Endothelial cell of umbilical vein (primary cell): ENCODE measurements at regions not wholly inside any gene's neighbourhood (a gene's known extent, or its start where the extent isn't known, plus 50 kb on each side); places are given as distances from the start of the nearest gene placed in this dataset.

Experiments
- BruUV-seq: library from RNA; stranded (reverse); fragments of 400-500 nt; replicated peaks from 2 replicates; lab custom pipeline; 2021; lab: Mats Ljungman, UMichigan
- CTCF ChIA-PET: fragments of 300-600, 350-600 bp; sonication (Branson Sonifier 250); formaldehyde crosslinking; loops from one replicate; lab custom pipeline; 2021; ENCODE audit warnings: antibody characterized with exemption, inconsistent platforms; lab: Charles Lee
- POLR2A ChIA-PET: fragments of 300-600, 350-600 bp; sonication (Branson Sonifier 250); formaldehyde crosslinking; loops from one replicate; lab custom pipeline; 2021; ENCODE audit warnings: antibody characterized with exemption, inconsistent platforms; lab: Charles Lee
- DNase-seq: peaks from one replicate; pipeline ENCODE4 v3.0.0-alpha.2; 2011; ENCODE audit warnings: low read depth, low spot score
- FAIRE-seq: peaks from 2 replicates; lab custom pipeline; 2011; peaks lifted over from hg19 to GRCh38; lab: Jason Lieb, UNC
- H2AFZ ChIP-seq: 2 replicates; pipeline ENCODE4 v1.6.0; 2012; ENCODE audit warnings: low read depth, low read length, control low read depth, inconsistent platforms
- H3K27ac ChIP-seq: 2 replicates; pipeline ENCODE4 v1.5.1; 2011; ENCODE audit warnings: low read depth, mild to moderate bottlenecking, control low read depth, low read length, moderate library complexity; ENCODE audit not compliant: insufficient read depth
- H3K27me3 ChIP-seq, 2 experiments: 2 replicates each; pipeline versions ENCODE4 v1.6.0 to v1.6.1; 2011; ENCODE audit warnings: low read length in 2 of 2, mixed read lengths in 1 of 2; ENCODE audit not compliant: control insufficient read depth in 2 of 2, insufficient read depth in 2 of 2
- H3K36me3 ChIP-seq, 2 experiments: 2 replicates in 1 of 2; 3 replicates in 1 of 2; pipeline ENCODE4 v1.5.1; 2011; ENCODE audit warnings: low read length in 2 of 2, mild to moderate bottlenecking in 1 of 2, moderate library complexity in 1 of 2; ENCODE audit not compliant: control insufficient read depth in 2 of 2, insufficient read depth in 2 of 2; ENCODE audit errors: extremely low read depth in 1 of 2
- H3K4me1 ChIP-seq: 3 replicates; pipeline ENCODE4 v1.5.1; 2011; ENCODE audit warnings: mild to moderate bottlenecking, low read length; ENCODE audit not compliant: control insufficient read depth, insufficient read depth; ENCODE audit errors: extremely low read depth
- H3K4me2 ChIP-seq: 2 replicates; pipeline ENCODE4 v1.6.1; 2011; ENCODE audit warnings: low read length, control low read depth, mixed read lengths; ENCODE audit not compliant: insufficient read depth
- H3K4me3 ChIP-seq, 3 experiments: fragments of 200-600 bp in 1 of 3; sonication (generic), shearing (Covaris generic) in 1 of 3; replicated peaks in 1 of 3; 2 replicates each; pipeline ENCODE4 v1.5.1; 2011 to 2016; ENCODE audit warnings: control low read depth in 3 of 3, low read length in 3 of 3, mild to moderate bottlenecking in 2 of 3, inconsistent platforms in 1 of 3, low read depth in 1 of 3, moderate library complexity in 1 of 3; ENCODE audit not compliant: insufficient read depth in 1 of 3
- H3K79me2 ChIP-seq: 2 replicates; pipeline ENCODE4 v1.6.0; 2012; ENCODE audit warnings: low read length, inconsistent platforms; ENCODE audit not compliant: control insufficient read depth, insufficient read depth
- H3K9ac ChIP-seq: replicated peaks from 2 replicates; pipeline ENCODE3; 2011; ENCODE audit warnings: low read length, control low read depth; ENCODE audit not compliant: insufficient read depth; ENCODE audit errors: extremely low read depth
- H3K9me1 ChIP-seq: replicated peaks from 3 replicates; pipeline ENCODE4 v1.6.0; 2011; ENCODE audit warnings: mild to moderate bottlenecking, low read length; ENCODE audit not compliant: control insufficient read depth, insufficient read depth; ENCODE audit errors: extremely low read depth
- H3K9me3 ChIP-seq: replicated peaks from 2 replicates; pipeline ENCODE4 v1.5.1; 2012; ENCODE audit warnings: low read length, inconsistent platforms; ENCODE audit not compliant: control insufficient read depth, insufficient read depth
- H4K20me1 ChIP-seq: replicated peaks from 2 replicates; pipeline ENCODE3; 2011; ENCODE audit warnings: mild to moderate bottlenecking, low read length; ENCODE audit not compliant: control insufficient read depth, insufficient read depth; ENCODE audit errors: extremely low read depth
- CTCF ChIP-seq, 2 donors: IDR thresholded peaks; 1 replicate in 1 of 2; 2 replicates in 1 of 2; pipeline ENCODE4 v1.5.1; 2011; ENCODE audit warnings: low read length in 2 of 2, mild to moderate bottlenecking in 2 of 2, moderate library complexity in 2 of 2, control low read depth in 1 of 2, inconsistent platforms in 1 of 2, low read depth in 1 of 2; ENCODE audit not compliant: insufficient read depth in 1 of 2; ENCODE audit errors: extremely low read depth in 1 of 2
- FOS ChIP-seq: IDR thresholded peaks from 2 replicates; pipeline ENCODE4 v1.6.1; 2011; ENCODE audit warnings: mild to moderate bottlenecking, low read length, moderate library complexity, borderline replicate concordance; ENCODE audit not compliant: insufficient read depth
- GATA2 ChIP-seq: IDR thresholded peaks from 2 replicates; pipeline ENCODE4 v1.7.0; 2011; ENCODE audit warnings: low read depth, mild to moderate bottlenecking, moderate library complexity, mixed read lengths, low read length; ENCODE audit not compliant: insufficient read length, insufficient read depth
- JUN ChIP-seq: IDR thresholded peaks from 2 replicates; pipeline ENCODE4 v1.6.1; 2011; ENCODE audit warnings: borderline replicate concordance, low read depth; ENCODE audit not compliant: insufficient read length, insufficient read depth
- MYC ChIP-seq: IDR thresholded peaks from one replicate; pipeline ENCODE4 v1.6.1; 2011; ENCODE audit warnings: mild to moderate bottlenecking, low read depth, low read length
- POLR2AphosphoS5 ChIP-seq: IDR thresholded peaks from 2 replicates; pipeline ENCODE4 v1.6.1; 2012; ENCODE audit warnings: low read depth, mild to moderate bottlenecking, control low read depth, low read length, moderate library complexity; ENCODE audit not compliant: insufficient read depth
- dilution Hi-C: fragments of 300-500 bp; cut with MboI; formaldehyde crosslinking; loops from one replicate; pipeline ENCODE4 v1.15.0; 2019; ENCODE audit warnings: low sequenced_read_pairs; ENCODE audit not compliant: extremely low pct_ligation_motif_present
- intact Hi-C: fragments of 100-400 bp; cut with micrococcal nuclease; formaldehyde crosslinking; loops from one replicate; pipeline ENCODE4 v1.10.0; 2022
- TF ChIP-seq, protein P1 (sequence below): IDR thresholded peaks from 2 replicates; pipeline ENCODE4 v1.6.1; 2011; ENCODE audit not compliant: insufficient read depth, insufficient read length

DNA sequence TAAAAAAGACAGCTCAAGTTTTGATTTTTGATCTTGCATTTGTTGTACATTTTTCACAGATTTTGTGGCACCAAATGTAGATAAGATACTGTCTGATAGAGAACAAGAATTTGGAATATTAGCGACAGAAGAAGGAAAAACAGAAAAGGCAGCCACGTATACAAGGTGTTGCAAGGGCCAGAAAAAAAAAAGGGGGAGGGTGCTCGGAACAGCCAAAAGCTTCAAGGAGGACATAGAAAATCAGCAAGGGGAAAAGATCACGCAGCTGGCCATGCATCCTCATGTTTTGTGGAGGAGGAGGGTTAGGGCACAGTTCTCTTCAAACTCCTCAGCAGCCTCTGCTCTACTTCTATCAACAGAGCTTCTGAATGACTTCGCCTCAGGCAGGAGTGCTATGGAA lies 80.7 kb upstream of the MROH9 start:
- FAIRE-seq (no peak), DNase-seq (no peak)
- H3K27ac ChIP-seq: no peak overlapping the region
- intact Hi-C loops: no loop called here
- dilution Hi-C loops: no loop called here
- no peak overlapping the region for H3K4me3 ChIP-seq
- H4K20me1 ChIP-seq: no peaks in the 10 kb centered on the region
- H2AFZ ChIP-seq: no peak overlapping the region
- POLR2A ChIA-PET: no interaction called here
- no peaks in the 10 kb centered on the region for H3K36me3 ChIP-seq
- H3K9ac ChIP-seq: no peak overlapping the region
- CTCF ChIA-PET: interaction anchor here (1.2 to 1.7 kb wide), 2 partner anchors 10 to 75 kb away, joined by 3 to 4 read pairs; no protein-coding TSS in a partner anchor
- TF ChIP-seq CTCF (IDR thresholded peaks at IDR 0.05; ENCODE audit: extremely low read depth in 1 of 2, insufficient read depth in 1 of 2, low read depth in 1 of 2, low read length in 2 of 2) (no peak), MYC (no peak), GATA2 (no peak)
- TF ChIP-seq, protein P1, sequence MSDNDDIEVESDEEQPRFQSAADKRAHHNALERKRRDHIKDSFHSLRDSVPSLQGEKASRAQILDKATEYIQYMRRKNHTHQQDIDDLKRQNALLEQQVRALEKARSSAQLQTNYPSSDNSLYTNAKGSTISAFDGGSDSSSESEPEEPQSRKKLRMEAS: no peak
- BruUV-seq: no TSS peak
- no peaks in the 10 kb centered on the region for H3K9me3 ChIP-seq
- no peak overlapping the region for H3K4me2 ChIP-seq
- no peaks in the 10 kb centered on the region for H3K9me1 ChIP-seq
- H3K27me3 ChIP-seq: peaks cover 1 to 11% of the 10 kb centered on the region in 2 experiments
- H3K4me1 ChIP-seq: no peaks in the 10 kb centered on the region
- no peaks in the 10 kb centered on the region for H3K79me2 ChIP-seq

GRCh38 chr1:170856455-170856854 lies 78.9 kb upstream of the MROH9 start:
- no TSS peak for BruUV-seq
- no peaks in the 10 kb centered on the region for H3K9me1 ChIP-seq
- H2AFZ ChIP-seq: no peak overlapping the region
- no peak for DNase-seq
- no peak overlapping the region for H3K4me3 ChIP-seq
- dilution Hi-C loops: no loop called here
- no peaks in the 10 kb centered on the region for H3K9me3 ChIP-seq
- H3K4me2 ChIP-seq: no peak overlapping the region
- no peaks in the 10 kb centered on the region for H3K36me3 ChIP-seq
- H4K20me1 ChIP-seq: no peaks in the 10 kb centered on the region
- H3K27me3 ChIP-seq: peaks cover 1 to 9% of the 10 kb centered on the region in 2 experiments
- H3K27ac ChIP-seq: no peak overlapping the region
- H3K9ac ChIP-seq: no peak overlapping the region
- intact Hi-C loops: no loop called here
- ChIA-PET CTCF (no interaction called here), POLR2A (no interaction called here)
- FAIRE-seq: no peak
- no peaks in the 10 kb centered on the region for H3K4me1 ChIP-seq
- H3K79me2 ChIP-seq: no peaks in the 10 kb centered on the region
- TF ChIP-seq GATA2: no peak
- no peak for TF ChIP-seq POLR2AphosphoS5
- no peak for TF ChIP-seq JUN
- TF ChIP-seq MYC: no peak
- TF ChIP-seq FOS: no peak
- no peak for TF ChIP-seq CTCF (IDR thresholded peaks at IDR 0.05; ENCODE audit: extremely low read depth in 1 of 2, insufficient read depth in 1 of 2, low read depth in 1 of 2, low read length in 2 of 2)
